B cell (primary cell): ENCODE measurements at regions not wholly inside any gene's neighbourhood (a gene's known extent, or its start where the extent isn't known, plus 50 kb on each side); places are given as distances from the start of the nearest gene placed in this dataset.

ENCODE experiments used
- ATAC-seq: fragments of 200-7000 bp; cut with Tn5 transposase; one replicate; pipeline ENCODE4 v1.10.0; 2021; ENCODE audit warnings: low read depth, mild to moderate bottlenecking, moderate number of reproducible peaks, moderate library complexity
- CTCF ChIA-PET: fragments of 350-600 bp; sonication (Branson Sonifier 250); formaldehyde crosslinking; loops from one replicate; lab custom pipeline; 2021; ENCODE audit warnings: antibody characterized with exemption, inconsistent platforms; lab: Charles Lee
- POLR2A ChIA-PET: fragments of 350-600 bp; sonication (Branson Sonifier 250); formaldehyde crosslinking; loops from one replicate; lab custom pipeline; 2021; ENCODE audit warnings: antibody characterized with exemption; lab: Charles Lee
- DNase-seq: peaks from one replicate; pipeline ENCODE4 v3.0.0; 2013
- H2AFZ ChIP-seq: 2 replicates; pipeline ENCODE4 v1.6.1; 2012; ENCODE audit warnings: mild to moderate bottlenecking, low read depth, low read length; ENCODE audit not compliant: insufficient read depth, poor library complexity, severe bottlenecking
- H3K27ac ChIP-seq, 2 donors: 1 replicate in 1 of 2; 2 replicates in 1 of 2; pipeline ENCODE4 v1.5.1; 2012 to 2013; ENCODE audit warnings: low read length in 2 of 2, mild to moderate bottlenecking in 2 of 2, moderate library complexity in 1 of 2
- H3K27me3 ChIP-seq, 4 experiments: fragments of 200-600 bp in 1 of 4; sonication (generic) in 1 of 4; replicated peaks in 1 of 4; 1 replicate in 2 of 4; 2 replicates in 2 of 4; pipeline versions ENCODE4 v1.6.1 to v1.7.0; 2013 to 2016; ENCODE audit warnings: low read length in 3 of 4, mild to moderate bottlenecking in 2 of 4, mixed read lengths in 1 of 4, moderate library complexity in 1 of 4; ENCODE audit not compliant: insufficient read depth in 4 of 4, control insufficient read depth in 3 of 4; ENCODE audit errors: control extremely low read depth in 1 of 4
- H3K36me3 ChIP-seq, 2 experiments: replicated peaks in 1 of 2; 1 replicate in 1 of 2; 2 replicates in 1 of 2; pipeline versions ENCODE4 v1.6.1 to v1.7.1; 2013; ENCODE audit warnings: low read length in 1 of 2; ENCODE audit not compliant: insufficient read depth in 2 of 2, control insufficient read depth in 1 of 2; ENCODE audit errors: control extremely low read depth in 1 of 2, extremely low read depth in 1 of 2
- H3K4me1 ChIP-seq, 2 donors: fragments of 200-600 bp in 1 of 2; sonication (generic) in 1 of 2; 1 replicate in 1 of 2; 2 replicates in 1 of 2; pipeline versions ENCODE4 v1.5.1 to v1.6.1; 2013 to 2017; ENCODE audit warnings: low read length in 2 of 2; ENCODE audit not compliant: control insufficient read depth in 2 of 2, insufficient read depth in 2 of 2
- H3K4me2 ChIP-seq: replicated peaks from 2 replicates; pipeline ENCODE3; 2012; ENCODE audit warnings: mild to moderate bottlenecking, low read depth, low read length; ENCODE audit not compliant: poor library complexity, severe bottlenecking
- H3K4me3 ChIP-seq, 5 experiments: fragments of 200-600 bp in 1 of 5; sonication (generic) in 1 of 5; 1 replicate in 3 of 5; 2 replicates in 2 of 5; pipeline versions ENCODE4 v1.5.1 to v1.7.0; 2011 to 2016; ENCODE audit warnings: low read length in 4 of 5, mild to moderate bottlenecking in 4 of 5, low read depth in 2 of 5, control low read depth in 1 of 5, moderate library complexity in 1 of 5; ENCODE audit not compliant: insufficient read depth in 1 of 5; ENCODE audit errors: control extremely low read depth in 1 of 5, extremely low read depth in 1 of 5
- H3K79me2 ChIP-seq: fragments of 200-600 bp; sonication (generic); one replicate; pipeline ENCODE4 v1.6.0; 2016; ENCODE audit warnings: low read length; ENCODE audit not compliant: control insufficient read depth, insufficient read depth
- H3K9ac ChIP-seq: fragments of 200-600 bp; sonication (generic); 2 replicates; pipeline ENCODE4 v1.6.1; 2017; ENCODE audit warnings: mild to moderate bottlenecking, low read length, moderate library complexity
- H3K9me3 ChIP-seq, 3 donors: one replicate each; pipeline versions ENCODE4 v1.6.1 to v1.7.1; 2013; ENCODE audit warnings: low read length in 2 of 3; ENCODE audit not compliant: control insufficient read depth in 2 of 3, insufficient read depth in 1 of 3; ENCODE audit errors: control extremely low read depth in 1 of 3
- H4K20me1 ChIP-seq: 2 replicates; pipeline ENCODE4 v1.6.0; 2012; ENCODE audit warnings: mild to moderate bottlenecking, low read length; ENCODE audit not compliant: insufficient read depth, control insufficient read depth, poor library complexity, severe bottlenecking
- H3K27ac Mint-ChIP-seq: one replicate; pipeline ENCODE4 v1.8.0; 2021; ENCODE audit warnings: mixed read lengths
- H3K27me3 Mint-ChIP-seq: one replicate; pipeline ENCODE4 v1.8.0; 2021; ENCODE audit warnings: mixed read lengths
- H3K4me1 Mint-ChIP-seq: one replicate; pipeline ENCODE4 v1.8.0; 2021; ENCODE audit warnings: mixed read lengths
- H3K4me3 Mint-ChIP-seq: one replicate; pipeline ENCODE4 v1.8.0; 2021; ENCODE audit warnings: mixed read lengths
- H3K9me3 Mint-ChIP-seq: one replicate; pipeline ENCODE4 v1.8.0; 2022; ENCODE audit warnings: mixed read lengths; ENCODE audit not compliant: insufficient read depth
- CTCF ChIP-seq: fragments of 200-600 bp; IDR thresholded peaks from one replicate; pipeline ENCODE4 v1.8.0; 2022; ENCODE audit warnings: antibody characterized with exemption, mild to moderate bottlenecking
- EZH2 ChIP-seq: IDR thresholded peaks from 2 replicates; pipeline ENCODE4 v1.6.1; 2012; ENCODE audit warnings: borderline replicate concordance, low read depth, mild to moderate bottlenecking, moderate library complexity, low read length; ENCODE audit not compliant: insufficient read depth, poor library complexity, severe bottlenecking
- WGBS: methylation state at CpG from one replicate; pipeline ENCODE4 v1.1.5; 2013; ENCODE audit warnings: missing lambda C conversion rate; ENCODE audit not compliant: insufficient coverage; 5-methylcytosine and 5-hydroxymethylcytosine counted together
- intact Hi-C: fragments of 100-400 bp; cut with micrococcal nuclease; formaldehyde crosslinking; loops from one replicate; pipeline ENCODE4 v1.10.0; 2022

- no peak overlapping the region for H3K27ac ChIP-seq
- no peak overlapping the region for H3K4me3 ChIP-seq
- H3K36me3 ChIP-seq = no peaks in the 10 kb centered on the region
- H4K20me1 ChIP-seq = no peaks in the 10 kb centered on the region
- CTCF ChIA-PET = no interaction called here
- H3K9me3 Mint-ChIP-seq = peaks cover 3% of the 10 kb centered on the region
- H3K27me3 ChIP-seq = no peaks in the 10 kb centered on the region
- WGBS = 92% methylated on average over 2 of the region's 4 CpGs
- TF ChIP-seq EZH2 (no peak), CTCF (no peak)
- H2AFZ ChIP-seq = no peak overlapping the region
- H3K4me1 Mint-ChIP-seq = no peaks in the 10 kb centered on the region
- ATAC-seq (no peak), DNase-seq (no peak)
- H3K9me3 ChIP-seq = peaks cover 0 to 3% (median 0%) of the 10 kb centered on the region in 3 donors
- no peaks in the 10 kb centered on the region for H3K4me1 ChIP-seq
- no peak overlapping the region for H3K4me2 ChIP-seq
- POLR2A ChIA-PET = no interaction called here
- intact Hi-C loops = no loop called here
- H3K27me3 Mint-ChIP-seq = no peaks in the 10 kb centered on the region
- no peak overlapping the region for H3K4me3 Mint-ChIP-seq
- no peak overlapping the region for H3K9ac ChIP-seq
- no peaks in the 10 kb centered on the region for H3K79me2 ChIP-seq
- H3K27ac Mint-ChIP-seq = no peak overlapping the region
These were observed 769.9 kb upstream of the ROBO1 start for GRCh38 chr3:80537680-80538079.

GRCh38 chr3:80535286-80535685 lies 767.5 kb upstream of the ROBO1 start:
- ChIA-PET POLR2A (no interaction called here), CTCF (no interaction called here)
- Mint-ChIP-seq H3K9me3 (no peaks in the 10 kb centered on the region), H3K4me3 (no peak overlapping the region), H3K27ac (no peak overlapping the region), H3K4me1 (no peaks in the 10 kb centered on the region), H3K27me3 (no peaks in the 10 kb centered on the region)
- Histone ChIP-seq H3K9ac (no peak overlapping the region), H4K20me1 (no peaks in the 10 kb centered on the region), H3K79me2 (no peaks in the 10 kb centered on the region), H3K4me1 (no peaks in the 10 kb centered on the region), H3K36me3 (no peaks in the 10 kb centered on the region), H3K4me3 (no peak overlapping the region), H2AFZ (no peak overlapping the region), H3K27ac (no peak overlapping the region), H3K9me3 (no peaks in the 10 kb centered on the region), H3K4me2 (no peak overlapping the region), H3K27me3 (no peaks in the 10 kb centered on the region)
- WGBS = no CpG with 5 or more reads among the region's 1 CpG
- intact Hi-C loops = no loop called here
- DNase-seq (no peak), ATAC-seq (no peak)
- no peak for TF ChIP-seq CTCF
- TF ChIP-seq EZH2 = no peak
